GM12874 (cell line): ENCODE measurements at regions not wholly inside any gene's neighbourhood (a gene's known extent, or its start where the extent isn't known, plus 50 kb on each side); places are given as distances from the start of the nearest gene placed in this dataset.

Experiments
- CTCF ChIP-seq: IDR thresholded peaks from 2 replicates; pipeline ENCODE4 v1.5.1; 2011; ENCODE audit warnings: low read depth, mild to moderate bottlenecking, control low read depth, low read length, moderate library complexity; ENCODE audit not compliant: insufficient read depth

- no peak for TF ChIP-seq CTCF
These were observed 804.9 kb downstream of the BRD1 start for GRCh38 chr22:49022816-49023160.

DNA sequence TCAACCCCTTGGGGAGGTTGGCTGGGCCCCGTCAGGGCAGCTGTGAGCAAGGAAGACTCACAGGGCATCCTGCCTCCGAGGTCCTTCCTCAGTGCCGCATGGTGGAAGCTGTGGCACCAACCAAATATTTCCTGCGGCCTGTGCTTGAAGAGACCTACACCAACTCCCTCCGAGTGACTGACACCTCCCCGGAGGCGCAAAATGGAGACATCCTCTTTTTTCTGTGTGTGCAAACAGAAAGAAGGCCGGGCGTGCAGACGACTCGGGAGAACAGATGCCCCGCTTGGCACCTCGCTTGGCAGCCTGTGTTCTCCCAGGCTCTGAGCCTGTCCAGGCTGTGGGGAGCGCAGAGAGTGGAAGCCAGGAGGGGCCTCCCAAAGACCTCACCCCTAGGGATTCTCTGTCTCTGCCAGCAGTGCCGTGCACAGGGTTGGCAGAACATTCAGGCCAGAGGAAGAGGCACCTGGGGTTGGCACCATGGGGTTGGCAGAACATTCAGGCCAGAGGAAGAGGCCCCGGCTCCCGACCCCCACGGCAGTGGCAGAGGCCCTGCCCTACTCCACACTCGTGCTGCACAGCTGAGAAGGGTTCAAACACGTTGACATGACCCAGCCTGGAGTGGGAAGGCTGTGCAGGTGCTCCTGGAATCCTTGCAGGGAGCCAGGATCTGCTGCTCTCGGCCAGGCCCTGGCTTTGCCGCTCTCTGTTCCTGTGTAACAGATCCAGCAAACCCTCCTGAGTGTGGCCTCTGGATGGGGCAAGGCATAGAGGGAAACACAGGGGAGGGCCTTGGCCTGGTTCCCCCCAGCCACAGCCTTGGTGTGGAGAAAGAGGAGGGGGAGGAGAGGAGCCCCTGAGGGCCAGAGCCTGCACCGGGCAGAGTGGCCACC, 805.5 kb downstream of the BRD1 start:
- TF ChIP-seq CTCF = no peak

DNA sequence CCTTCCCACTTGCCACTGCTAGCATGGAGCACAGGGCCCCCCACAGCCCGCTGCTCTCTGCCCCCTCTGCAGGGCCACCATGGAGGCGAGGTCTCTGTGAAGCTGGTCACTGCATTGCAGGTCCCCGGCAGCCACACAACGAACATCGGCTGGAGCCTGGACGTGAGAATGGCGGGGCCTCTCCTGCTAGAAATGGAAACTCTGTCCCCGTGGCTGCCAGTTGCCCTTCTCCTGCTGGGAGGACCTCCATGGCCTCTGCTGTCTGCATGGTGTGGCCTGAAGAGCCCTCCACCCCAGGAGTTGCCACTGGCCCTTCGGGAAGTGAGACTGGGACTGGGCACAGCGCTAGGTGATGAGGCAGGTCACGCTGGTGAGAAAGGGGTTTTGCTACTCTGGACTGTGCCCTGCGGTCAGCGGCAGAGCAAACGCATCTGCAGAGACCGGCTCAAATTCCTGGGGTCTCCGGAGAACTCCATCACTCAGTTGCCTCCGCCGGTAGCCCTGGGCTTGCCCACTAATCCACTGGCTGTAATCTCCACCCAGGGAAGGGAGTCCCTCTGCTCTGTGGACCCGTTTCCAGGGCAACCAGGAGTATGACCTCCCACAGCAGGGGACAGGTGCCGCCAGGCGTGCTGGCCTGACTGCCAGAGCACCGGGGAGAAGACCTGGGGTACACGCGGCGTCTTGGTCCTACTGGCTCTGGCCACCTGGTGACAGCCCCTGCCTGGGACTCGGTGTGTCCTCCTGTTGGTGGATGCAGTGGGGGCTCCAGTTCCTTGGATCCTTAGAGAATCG, 806.3 kb downstream of the BRD1 start:
- no peak for TF ChIP-seq CTCF

DNA sequence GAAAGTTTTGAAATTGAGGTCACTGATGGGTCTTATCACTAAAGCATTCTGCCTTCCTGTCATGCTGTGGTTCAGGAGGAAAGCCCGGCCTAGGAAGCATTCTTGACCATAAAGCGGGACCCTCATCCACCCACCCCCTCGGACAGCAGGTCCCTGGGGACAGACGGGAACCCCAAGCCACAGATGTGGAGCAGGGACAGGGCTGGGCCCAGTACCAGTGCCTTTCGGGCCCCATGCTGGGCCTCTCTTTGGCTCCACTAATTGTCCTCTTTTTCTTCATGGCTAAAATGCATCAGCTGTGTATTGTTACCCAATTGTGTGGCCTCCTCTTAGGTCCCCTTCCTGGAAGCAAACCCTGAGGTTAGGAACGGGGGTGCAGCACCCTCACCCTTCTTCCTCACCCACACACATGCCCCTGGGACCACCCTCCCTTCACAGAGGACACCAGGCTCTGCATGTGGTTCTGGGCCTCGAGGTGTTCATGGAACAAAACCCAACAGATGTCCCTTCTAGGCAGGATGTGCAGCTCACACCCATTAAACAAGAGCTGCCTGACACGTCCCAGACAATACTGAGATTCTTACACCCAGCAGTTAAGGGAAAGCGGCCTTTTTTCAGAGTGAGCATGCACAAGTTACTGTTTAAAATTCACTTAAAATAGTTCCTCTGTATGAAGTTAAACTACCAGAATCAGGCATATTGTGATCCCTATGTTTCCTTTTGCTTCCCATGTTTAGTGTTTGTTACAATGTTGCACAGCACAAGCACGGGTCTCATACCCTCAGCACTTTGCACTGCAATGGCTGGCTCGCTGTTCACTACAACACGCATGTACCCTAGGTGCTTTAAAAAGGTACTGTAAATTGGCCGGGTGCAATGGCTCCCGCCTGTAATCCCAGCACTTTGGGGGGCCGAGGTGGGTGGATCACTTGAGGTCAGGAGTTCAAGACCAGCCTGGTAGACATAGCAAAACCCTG, 807.6 kb downstream of the BRD1 start:
- no peak for TF ChIP-seq CTCF

DNA sequence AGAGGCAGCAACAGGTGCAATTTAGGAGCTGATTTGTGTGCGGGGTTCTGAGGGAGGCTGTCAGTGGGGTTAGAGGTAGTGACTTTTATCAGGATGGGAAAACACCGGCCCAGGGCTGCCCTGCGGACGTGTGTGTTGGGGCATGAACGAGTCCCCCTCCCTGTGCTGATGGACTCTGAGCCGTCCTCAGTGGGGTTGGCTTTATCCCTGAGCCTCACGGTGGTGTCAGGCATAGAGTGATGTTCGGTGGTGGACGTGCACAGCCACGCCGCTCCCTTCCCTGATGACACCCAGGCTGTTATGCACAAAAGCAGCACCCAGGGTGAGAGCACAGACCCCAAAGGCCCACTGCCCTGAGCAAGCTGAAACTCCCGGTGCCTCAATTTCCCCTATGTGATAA, 809.1 kb downstream of the BRD1 start:
- TF ChIP-seq CTCF = no peak

DNA sequence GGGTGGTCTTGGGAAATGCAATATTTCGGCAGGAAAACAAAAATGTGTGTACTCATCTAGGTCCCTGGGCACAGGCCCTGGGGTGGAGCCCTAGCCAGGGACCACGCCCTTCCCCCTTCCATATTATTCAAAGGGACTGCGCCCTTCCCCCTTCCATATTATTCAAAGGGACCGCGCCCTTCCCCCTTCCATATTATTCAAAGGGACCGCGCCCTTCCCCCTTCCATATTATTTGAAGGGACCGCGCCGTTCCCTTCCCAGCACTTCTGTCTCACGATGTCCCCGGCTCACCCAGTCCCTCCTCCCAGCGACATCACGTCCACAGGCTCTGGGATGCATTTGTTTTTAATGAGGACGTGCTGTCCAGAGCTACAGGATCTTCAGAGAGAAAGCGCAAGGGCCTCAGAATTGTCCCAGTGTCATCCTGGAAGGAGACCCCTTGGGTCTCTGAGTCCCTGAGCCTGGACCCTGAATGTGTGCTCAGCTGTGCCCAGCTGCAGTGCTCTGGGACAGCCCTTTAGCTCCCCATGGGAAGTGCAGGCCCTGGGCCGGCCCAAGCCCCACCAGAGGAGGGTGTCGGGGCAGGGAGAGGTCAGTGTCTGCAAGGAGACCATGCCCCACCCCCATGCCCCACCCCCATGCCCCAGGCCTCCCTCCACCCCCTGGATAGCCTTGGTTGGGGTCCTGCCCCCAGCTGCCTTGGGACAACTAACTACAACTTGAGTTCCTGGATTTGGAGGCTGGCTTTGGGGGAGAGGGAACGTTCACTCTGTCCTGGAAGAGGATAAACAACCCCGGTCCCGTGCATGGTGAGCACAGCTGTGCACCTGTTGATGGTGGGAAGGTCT, 810.0 kb downstream of the BRD1 start:
- no peak for TF ChIP-seq CTCF
